ENCODE measurements at regions not wholly inside any gene's neighbourhood (a gene's known extent, or its start where the extent isn't known, plus 50 kb on each side); places are given as distances from the start of the nearest gene placed in this dataset.
"Not testable (repeated sequence)": the region's sequence is repeated elsewhere in the genome, so short reads cannot be mapped to it uniquely, and the experiment has no call there.

DNA sequence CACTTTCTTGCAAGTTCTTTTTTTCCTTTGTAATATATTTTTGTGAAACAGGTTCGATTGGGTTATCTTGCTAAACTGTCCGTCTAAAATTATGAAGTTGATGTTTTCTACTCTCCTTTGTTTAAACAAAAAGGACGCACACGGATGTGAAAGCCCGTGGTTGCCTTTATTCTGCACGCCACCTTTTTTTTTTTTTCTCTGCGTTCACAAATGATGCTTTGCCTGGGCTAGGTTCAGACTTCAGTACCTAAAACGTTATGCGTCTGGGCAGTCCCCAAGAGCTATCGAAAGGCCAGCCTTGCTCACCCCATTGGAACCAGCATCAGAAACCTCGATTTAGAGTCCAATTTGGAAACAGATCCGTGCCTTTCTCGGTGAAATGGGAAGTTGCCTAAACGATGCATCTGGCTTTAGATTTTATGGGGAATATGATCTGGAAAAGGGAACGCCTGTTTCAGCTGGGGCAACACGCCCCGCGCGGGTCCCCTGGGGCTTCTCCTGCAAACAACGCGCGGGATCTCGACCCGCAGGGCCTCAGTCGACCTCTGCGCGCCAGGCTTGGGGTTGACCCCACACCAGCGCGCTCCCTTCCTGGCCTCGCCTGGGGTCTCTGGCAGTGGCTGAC, 113.9 kb downstream of the KCNRG start:
- CTCF ChIA-PET, result interaction anchor here (0.9 to 2.5 kb wide), 6 partner anchors 14 to 150 kb away, joined by 3 to 12 read pairs (median 4); partner anchors contain the start of gene TRIM13
- peaks cover 2% of the 10 kb centered on the region for H3K9me3 Mint-ChIP-seq (ENCODE audit: low read depth)
- H3K27ac Mint-ChIP-seq, result peak overlapping the region; percentile 63
- intact Hi-C loops (cut with DNase I, micrococcal nuclease), result loop anchor here (5.0 kb wide), 4 partner anchors 93 to 783 kb away; partner anchors contain the start of gene KPNA3 (in 1 of the 2)
- peaks cover 52% of the 10 kb centered on the region for H3K27me3 Mint-ChIP-seq
- POLR2A ChIA-PET, result interaction anchor here (0.7 to 1.0 kb wide), 2 partner anchors 48 to 51 kb away, joined by 3 read pairs; no protein-coding TSS in a partner anchor
- ATAC-seq (no peak), DNase-seq (peak; percentile 30)
- peaks cover 4% of the 10 kb centered on the region for H3K36me3 Mint-ChIP-seq (ENCODE audit: low read depth)
- peaks cover 60% of the 10 kb centered on the region for H3K4me1 Mint-ChIP-seq
- H3K4me3 Mint-ChIP-seq, result peak overlapping the region; percentile 67

- DNase-seq (peak; percentile 13), ATAC-seq (no peak)
- peaks cover 4% of the 10 kb centered on the region for H3K36me3 Mint-ChIP-seq (ENCODE audit: low read depth)
- peaks cover 57% of the 10 kb centered on the region for H3K27me3 Mint-ChIP-seq
- H3K9me3 Mint-ChIP-seq (ENCODE audit: low read depth), result peaks cover 2% of the 10 kb centered on the region
- no peak overlapping the region for H3K27ac Mint-ChIP-seq
- intact Hi-C loops (cut with DNase I, micrococcal nuclease), result loop anchor here (2.0 to 5.0 kb wide), 7 partner anchors 38 to 783 kb away; partner anchors contain the start of gene KPNA3 (in 1 of the 2)
- CTCF ChIA-PET, result interaction anchor here (2.5 kb wide), 1 partner anchor 132 kb away, joined by 12 read pairs; the partner anchor contains the start of gene TRIM13
- POLR2A ChIA-PET, result interaction anchor here (1.0 kb wide), 1 partner anchor 49 kb away, joined by 3 read pairs; no protein-coding TSS in a partner anchor
- peaks cover 60% of the 10 kb centered on the region for H3K4me1 Mint-ChIP-seq
- peak overlapping the region; percentile 67 for H3K4me3 Mint-ChIP-seq
Measured at GRCh38 chr13:50129706-50130122, 114.5 kb downstream of the KCNRG start.

GRCh38 chr13:50130123-50130946, 115.1 kb downstream of the KCNRG start:
- Mint-ChIP-seq H3K4me3 (peak overlapping the region; percentile 67), H3K36me3 (ENCODE audit: low read depth) (peaks cover 4% of the 10 kb centered on the region), H3K27ac (no peak overlapping the region), H3K4me1 (peaks cover 60% of the 10 kb centered on the region), H3K27me3 (peaks cover 63% of the 10 kb centered on the region), H3K9me3 (ENCODE audit: low read depth) (peaks cover 2% of the 10 kb centered on the region)
- ChIA-PET POLR2A (no interaction called here), CTCF (interaction anchor here (0.7 to 2.5 kb wide), 3 partner anchors 133 to 1013 kb away, joined by 3 to 12 read pairs (median 3); partner anchors contain the start of gene TRIM13)
- intact Hi-C loops (cut with DNase I, micrococcal nuclease), result loop anchor here (2.0 to 5.0 kb wide), 4 partner anchors 37 to 782 kb away; no protein-coding TSS in a partner anchor
- DNase-seq (peak; percentile 52), ATAC-seq (no peak)

DNA sequence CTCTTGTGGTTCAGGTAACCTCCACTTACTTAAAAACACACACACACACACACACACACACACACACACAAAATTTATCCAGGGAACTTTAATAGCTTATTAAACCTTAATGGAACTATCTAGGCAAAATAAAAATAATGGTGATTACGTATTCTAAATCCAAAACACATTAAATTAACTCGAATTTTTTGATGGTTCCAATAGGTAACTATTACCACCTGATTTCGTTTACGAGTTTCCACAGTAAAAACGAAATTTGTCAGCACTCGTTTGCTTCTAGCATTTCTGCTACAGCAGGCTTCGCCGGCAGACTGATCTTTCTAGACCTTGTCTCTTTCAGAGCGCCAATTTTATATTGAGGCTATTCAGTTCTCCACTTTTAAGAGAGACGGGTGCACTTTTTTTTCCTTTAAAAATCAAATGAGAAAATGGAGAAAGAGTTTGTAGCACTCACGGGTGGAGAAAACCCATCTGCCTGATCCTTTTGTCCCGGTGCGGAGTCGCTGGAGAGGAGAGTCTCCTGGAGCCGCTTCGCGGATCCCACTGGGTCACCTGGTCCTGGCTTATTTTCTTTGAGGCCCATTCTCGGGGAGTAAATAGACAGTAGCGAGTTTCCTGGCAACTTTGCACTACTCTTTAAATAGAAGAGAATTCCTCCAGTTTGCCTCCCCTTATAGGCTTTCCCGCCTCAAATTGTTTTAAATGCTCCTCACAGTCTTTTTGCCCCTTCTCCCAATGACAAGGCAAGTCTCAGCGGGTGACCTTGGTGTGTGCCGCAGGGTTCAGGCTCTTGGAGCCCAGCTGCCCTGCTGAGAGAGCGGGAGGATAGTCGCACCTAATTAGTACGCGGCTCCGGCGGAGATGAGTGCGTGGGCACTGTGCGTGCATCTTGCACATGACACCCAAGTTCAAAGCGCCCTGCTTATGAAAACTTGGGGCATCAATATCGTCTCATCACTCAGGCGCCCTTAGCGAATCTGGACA, 117.0 kb downstream of the KCNRG start:
- no peak for ATAC-seq
- Mint-ChIP-seq H3K9me3 (ENCODE audit: low read depth) (peaks cover 2% of the 10 kb centered on the region), H3K27ac (peak overlapping the region; percentile 37), H3K36me3 (ENCODE audit: low read depth) (no peaks in the 10 kb centered on the region), H3K4me3 (peak overlapping the region; percentile 67), H3K4me1 (peaks cover 48% of the 10 kb centered on the region), H3K27me3 (peaks cover 68% of the 10 kb centered on the region)
- DNase-seq, result peak; percentile 57
- CTCF ChIA-PET, result interaction anchor here (0.7 to 0.9 kb wide), 3 partner anchors 30 to 156 kb away, joined by 3 to 4 read pairs (median 3); no protein-coding TSS in a partner anchor
- POLR2A ChIA-PET, result interaction anchor here (0.7 kb wide), 1 partner anchor 68 kb away, joined by 3 read pairs; no protein-coding TSS in a partner anchor
- intact Hi-C loops (cut with DNase I, micrococcal nuclease), result loop anchor here (2.0 to 5.0 kb wide), 4 partner anchors 35 to 780 kb away; no protein-coding TSS in a partner anchor

DNA sequence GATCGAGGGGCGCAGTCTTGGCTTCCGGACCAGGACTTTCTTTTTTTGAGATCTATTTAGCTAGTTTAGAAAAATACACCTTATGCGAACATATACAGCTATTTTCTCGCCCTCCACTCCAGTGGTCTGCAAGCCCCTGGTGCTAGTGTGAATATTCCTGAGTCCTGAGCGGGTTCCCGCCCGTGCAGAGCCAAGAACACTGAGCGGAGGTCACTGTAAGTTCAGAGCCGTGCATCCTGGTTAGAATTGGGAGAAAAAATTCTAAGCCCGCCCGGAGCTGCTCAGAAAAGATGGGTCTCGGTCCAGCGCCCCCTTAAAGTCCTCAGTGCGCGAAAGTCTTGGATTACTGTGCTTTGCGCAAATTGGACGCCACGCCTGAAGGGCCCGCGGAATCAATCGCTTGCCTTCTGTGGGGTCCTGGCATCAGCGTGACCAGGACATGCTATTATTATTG, 117.7 kb downstream of the KCNRG start:
- CTCF ChIA-PET, result no interaction called here
- no peak for ATAC-seq
- Mint-ChIP-seq H3K4me1 (peaks cover 45% of the 10 kb centered on the region), H3K36me3 (ENCODE audit: low read depth) (no peaks in the 10 kb centered on the region), H3K9me3 (ENCODE audit: low read depth) (peaks cover 2% of the 10 kb centered on the region), H3K27me3 (peaks cover 74% of the 10 kb centered on the region), H3K27ac (no peak overlapping the region), H3K4me3 (no peak overlapping the region)
- no peak for DNase-seq
- POLR2A ChIA-PET, result no interaction called here
- intact Hi-C loops (cut with DNase I, micrococcal nuclease), result loop anchor here in 1 of 2 experiments (5.0 kb wide), 3 partner anchors 34 to 779 kb away; no protein-coding TSS in a partner anchor

DNA sequence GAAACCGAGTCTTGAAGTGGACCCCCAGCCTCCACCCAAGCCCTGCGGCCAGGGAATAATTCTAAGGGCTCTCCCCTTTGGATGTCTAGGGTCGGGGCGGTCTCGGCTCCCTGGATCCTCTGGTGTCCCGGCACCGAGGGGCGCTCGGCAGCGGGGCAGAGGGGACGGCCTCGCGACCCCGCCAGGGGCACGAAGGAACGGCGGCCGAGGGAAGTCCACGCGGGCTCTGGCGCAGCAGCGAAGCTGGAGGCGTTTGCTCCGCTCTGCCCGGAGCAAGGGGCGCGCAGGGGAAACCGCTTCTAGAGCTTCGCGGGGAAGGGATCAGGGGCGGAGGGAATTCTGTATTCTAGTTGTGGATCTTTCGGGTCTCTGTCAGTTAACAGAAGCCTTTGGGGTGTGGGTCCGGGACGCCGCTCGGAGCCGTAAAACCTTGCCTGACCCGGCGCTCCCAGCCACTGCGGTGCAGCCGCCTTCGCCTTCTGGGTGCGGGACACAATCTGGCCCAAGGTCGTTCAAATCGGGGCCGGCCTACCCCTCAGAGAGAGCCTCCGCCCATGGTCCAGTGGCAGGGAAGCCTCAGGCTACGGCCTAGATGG, 118.2 kb downstream of the KCNRG start:
- H3K36me3 Mint-ChIP-seq (ENCODE audit: low read depth), result no peaks in the 10 kb centered on the region
- ChIA-PET POLR2A (no interaction called here), CTCF (no interaction called here)
- H3K27ac Mint-ChIP-seq, result no peak overlapping the region
- no peak for ATAC-seq
- H3K9me3 Mint-ChIP-seq (ENCODE audit: low read depth), result peaks cover under 1% of the 10 kb centered on the region
- peaks cover 72% of the 10 kb centered on the region for H3K27me3 Mint-ChIP-seq
- no peak for DNase-seq
- peaks cover 40% of the 10 kb centered on the region for H3K4me1 Mint-ChIP-seq
- H3K4me3 Mint-ChIP-seq, result no peak overlapping the region
- intact Hi-C loops (cut with DNase I, micrococcal nuclease), result loop anchor here in 1 of 2 experiments (5.0 kb wide), 3 partner anchors 34 to 779 kb away; no protein-coding TSS in a partner anchor

- Mint-ChIP-seq H3K36me3 (ENCODE audit: low read depth) (no peaks in the 10 kb centered on the region), H3K9me3 (ENCODE audit: low read depth) (no peaks in the 10 kb centered on the region), H3K4me3 (no peak overlapping the region), H3K4me1 (peaks cover 27% of the 10 kb centered on the region), H3K27ac (no peak overlapping the region), H3K27me3 (peaks cover 55% of the 10 kb centered on the region)
- ChIA-PET CTCF (no interaction called here), POLR2A (no interaction called here)
- ATAC-seq (no peak), DNase-seq (no peak)
- intact Hi-C loops (cut with DNase I, micrococcal nuclease), result no loop called here
Measured at GRCh38 chr13:50136226-50136625, 121.0 kb downstream of the KCNRG start.

DNA sequence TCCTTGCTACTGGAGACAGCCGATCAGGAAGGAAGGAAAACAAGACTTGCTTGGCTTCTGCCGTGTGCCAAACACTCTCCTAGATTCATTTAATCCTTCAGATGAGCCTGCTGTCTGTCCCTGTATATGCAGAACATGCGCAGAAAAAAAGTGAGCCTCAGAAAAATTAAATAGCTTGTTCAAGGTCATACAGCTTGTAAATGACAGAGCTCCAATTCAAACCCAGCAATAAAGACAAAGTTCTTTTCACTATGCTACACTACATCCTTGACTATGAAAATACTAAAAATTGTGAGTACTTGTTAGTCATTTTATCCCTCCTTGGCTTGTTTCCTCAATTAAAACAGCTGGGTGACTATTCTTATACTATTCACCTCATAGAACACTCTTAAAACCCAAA, 121.4 kb downstream of the KCNRG start:
- Mint-ChIP-seq H3K4me1 (peaks cover 23% of the 10 kb centered on the region), H3K9me3 (ENCODE audit: low read depth) (no peaks in the 10 kb centered on the region), H3K27me3 (peaks cover 55% of the 10 kb centered on the region), H3K27ac (no peak overlapping the region), H3K36me3 (ENCODE audit: low read depth) (no peaks in the 10 kb centered on the region), H3K4me3 (no peak overlapping the region)
- ChIA-PET POLR2A (interaction anchor here (0.6 kb wide), 1 partner anchor 684 kb away, joined by 3 read pairs; no protein-coding TSS in a partner anchor), CTCF (no interaction called here)
- intact Hi-C loops (cut with DNase I, micrococcal nuclease), result no loop called here
- DNase-seq (no peak), ATAC-seq (no peak)

GRCh38 chr13:50139435-50139934, 124.2 kb downstream of the KCNRG start:
- H3K4me3 Mint-ChIP-seq; intact Hi-C loops (cut with DNase I, micrococcal nuclease); CTCF ChIA-PET; DNase-seq; H3K36me3 Mint-ChIP-seq (ENCODE audit: low read depth); H3K9me3 Mint-ChIP-seq (ENCODE audit: low read depth); POLR2A ChIA-PET; H3K27ac Mint-ChIP-seq; ATAC-seq: not testable (repeated sequence)
- H3K27me3 Mint-ChIP-seq, result peaks cover 34% of the 10 kb centered on the region
- H3K4me1 Mint-ChIP-seq, result peaks cover 10% of the 10 kb centered on the region

- CTCF ChIA-PET, result no interaction called here
Measured at GRCh38 chr13:50140153-50140552, 124.9 kb downstream of the KCNRG start.

More at GRCh38 chr13:50140153-50140552, 124.9 kb downstream of the KCNRG start:
- H3K27me3 Mint-ChIP-seq, result peaks cover 27% of the 10 kb centered on the region
- no peaks in the 10 kb centered on the region for H3K36me3 Mint-ChIP-seq (ENCODE audit: low read depth)
- peaks cover 10% of the 10 kb centered on the region for H3K4me1 Mint-ChIP-seq
- H3K27ac Mint-ChIP-seq, result no peak overlapping the region
- ATAC-seq, result peak; percentile 84
- intact Hi-C loops (cut with DNase I, micrococcal nuclease), result loop anchor here in 1 of 2 experiments (5.0 kb wide), 1 partner anchor 227 kb away; no protein-coding TSS in a partner anchor
- H3K4me3 Mint-ChIP-seq, result no peak overlapping the region
- POLR2A ChIA-PET, result no interaction called here
- no peaks in the 10 kb centered on the region for H3K9me3 Mint-ChIP-seq (ENCODE audit: low read depth)
- no peak for DNase-seq

Data from activated CD4-positive, alpha-beta T cell treated with anti-CD3 and anti-CD28 coated beads for 36 hours (primary cell).